ENCODE measurements at regions not wholly inside any gene's neighbourhood (a gene's known extent, or its start where the extent isn't known, plus 50 kb on each side); places are given as distances from the start of the nearest gene placed in this dataset.

GRCh38 chr2:177329064-177329463 is 63.5 kb upstream of the AGPS start:
- TF ChIP-seq CTCF (IDR thresholded peaks at IDR 0.05) = no peak
- TF ChIP-seq POLR2A (IDR thresholded peaks at IDR 0.05) = no peak
